ENCODE measurements at regions not wholly inside any gene's neighbourhood (a gene's known extent, or its start where the extent isn't known, plus 50 kb on each side); places are given as distances from the start of the nearest gene placed in this dataset.
"Not testable (repeated sequence)": the region's sequence is repeated elsewhere in the genome, so short reads cannot be mapped to it uniquely, and the experiment has no call there.

- DNase-seq: not testable (repeated sequence)
Observed at GRCh38 chr10:61818251-61818650, 83.2 kb upstream of the ARID5B start.

GRCh38 chr10:61819208-61819607, 82.3 kb upstream of the ARID5B start:
- no peak for DNase-seq

GRCh38 chr10:61821153-61821552, 80.3 kb upstream of the ARID5B start:
- DNase-seq: no peak

- no peak for DNase-seq
Observed at GRCh38 chr10:61821693-61822092, 79.8 kb upstream of the ARID5B start.

- DNase-seq: no peak
Observed at GRCh38 chr10:61822096-61822495, 79.4 kb upstream of the ARID5B start.

GRCh38 chr10:61822781-61823230, 78.7 kb upstream of the ARID5B start:
- no peak for DNase-seq

- DNase-seq: no peak
Observed at GRCh38 chr10:61825001-61825400, 76.5 kb upstream of the ARID5B start.

GRCh38 chr10:61825628-61826027, 75.9 kb upstream of the ARID5B start:
- DNase-seq: no peak

GRCh38 chr10:61828034-61828433, 73.5 kb upstream of the ARID5B start:
- DNase-seq: no peak

GRCh38 chr10:61828788-61829187, 72.7 kb upstream of the ARID5B start:
- DNase-seq: no peak

GRCh38 chr10:61830072-61830845, 71.2 kb upstream of the ARID5B start:
- no peak for DNase-seq

- DNase-seq: no peak
Observed at GRCh38 chr10:61830846-61831273, 70.6 kb upstream of the ARID5B start.

GRCh38 chr10:61832866-61833481, 68.5 kb upstream of the ARID5B start:
- DNase-seq: no peak

GRCh38 chr10:61834519-61834918, 67.0 kb upstream of the ARID5B start:
- DNase-seq: no peak

GRCh38 chr10:61835069-61835945, 66.2 kb upstream of the ARID5B start:
- DNase-seq: no peak

GRCh38 chr10:61835946-61836887, 65.3 kb upstream of the ARID5B start:
- DNase-seq: no peak

GRCh38 chr10:61836888-61837754, 64.4 kb upstream of the ARID5B start:
- peak; percentile 13 for DNase-seq

GRCh38 chr10:61837755-61838171, 63.7 kb upstream of the ARID5B start:
- no peak for DNase-seq

- DNase-seq: no peak
Observed at GRCh38 chr10:61839916-61840315, 61.6 kb upstream of the ARID5B start.

GRCh38 chr10:61840403-61840802, 61.1 kb upstream of the ARID5B start:
- DNase-seq: no peak

GRCh38 chr10:61841338-61841875, 60.1 kb upstream of the ARID5B start:
- DNase-seq: no peak

Measured in DMS153 (cell line).